ENCODE measurements at regions not wholly inside any gene's neighbourhood (a gene's known extent, or its start where the extent isn't known, plus 50 kb on each side); places are given as distances from the start of the nearest gene placed in this dataset.
A peak's percentile ranks its signal among the peaks of the same experiment; 100 is the strongest.

DNA sequence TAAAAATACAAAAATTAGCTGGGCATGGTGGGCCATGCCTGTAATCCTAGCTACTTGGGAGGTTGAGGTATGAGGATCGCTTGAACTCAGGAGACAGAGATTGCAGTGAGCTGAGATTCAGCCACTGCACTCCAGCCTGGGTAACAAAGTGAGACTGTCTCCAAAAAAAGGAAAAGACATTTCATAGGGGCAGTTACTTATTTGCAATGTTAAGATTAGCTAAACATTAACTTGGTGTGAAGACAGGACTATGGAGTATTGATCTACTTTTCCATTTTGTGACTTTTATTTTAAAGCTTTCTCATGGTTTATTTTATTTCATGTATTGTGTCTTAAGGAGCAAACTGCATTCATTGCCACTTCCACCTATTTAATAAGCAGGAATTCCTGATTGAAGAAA lies 153.0 kb downstream of the UTRN start:
- H4K20me1 ChIP-seq (ENCODE audit: insufficient read depth, low read length), result no peaks in the 10 kb centered on the region
- BruUV-seq (replicated peaks), result no TSS peak
- peaks cover 19% of the 10 kb centered on the region for H3K9me3 ChIP-seq (ENCODE audit: low read length)
- H3K27ac ChIP-seq (ENCODE audit: extremely low read length, insufficient read depth, low read length), result no peak overlapping the region
- POLR2A ChIA-PET, result no interaction called here
- no peaks in the 10 kb centered on the region for H3K27me3 ChIP-seq (ENCODE audit: control insufficient read depth in 1 of 2, insufficient read depth in 2 of 2, low read length in 2 of 2)
- peaks cover 15% of the 10 kb centered on the region for H3K4me1 ChIP-seq (ENCODE audit: insufficient read depth, low read length)
- H3K79me2 ChIP-seq (ENCODE audit: insufficient read depth, low read length), result no peaks in the 10 kb centered on the region
- intact Hi-C loops (cut with micrococcal nuclease; ENCODE audit: unreplicated experiment) (loop anchor here (5.0 kb wide), 1 partner anchor 151 kb away; the partner anchor contains the start of gene UTRN), in situ Hi-C loops (cut with HindIII; ENCODE audit: extremely low pct_ligation_motif_present, low pct_unique_long_range_greater_than_20kb) (no loop called here)
- DNase-seq (ENCODE audit: low spot score), result no peak
- H3K4me3 ChIP-seq (replicated peaks in 1 of 3; ENCODE audit: insufficient read depth in 1 of 3, low read depth in 2 of 3, low read length in 3 of 3), result no peak overlapping the region
- no peak for FAIRE-seq
- CTCF ChIA-PET (ENCODE audit: low intra/inter-chr PET ratio, low total read pairs), result no interaction called here
- 85% methylated on average over 1 of the region's 1 CpG for WGBS (ENCODE audit: low lambda C conversion rate)
- peaks cover 45 to 80% of the 10 kb centered on the region in 2 experiments for H3K36me3 ChIP-seq (replicated peaks in 1 of 2; ENCODE audit: control insufficient read depth in 1 of 2, insufficient read depth in 2 of 2, low read length in 2 of 2)
- TF ChIP-seq KMT2B (CRISPR knock-in tag; IDR thresholded peaks at IDR 0.05) (no peak), KAT8 (CRISPR knock-in tag; IDR thresholded peaks at IDR 0.05) (0 out of 2 replicates have a peak, but pooled peaks have one; percentile 8), ZNF737 (CRISPR knock-in tag; IDR thresholded peaks at IDR 0.05; ENCODE audit: borderline replicate concordance) (0 out of 2 replicates have a peak, but pooled peaks have one; percentile 8), ERF (CRISPR knock-in tag; IDR thresholded peaks at IDR 0.05) (no peak), FOXJ3 (CRISPR knock-in tag; IDR thresholded peaks at IDR 0.05; ENCODE audit: borderline replicate concordance) (no peak), PHF5A (CRISPR knock-in tag; IDR thresholded peaks at IDR 0.05; ENCODE audit: low read depth, unreplicated experiment) (peak; percentile 7)
- TF ChIP-seq, protein P1, sequence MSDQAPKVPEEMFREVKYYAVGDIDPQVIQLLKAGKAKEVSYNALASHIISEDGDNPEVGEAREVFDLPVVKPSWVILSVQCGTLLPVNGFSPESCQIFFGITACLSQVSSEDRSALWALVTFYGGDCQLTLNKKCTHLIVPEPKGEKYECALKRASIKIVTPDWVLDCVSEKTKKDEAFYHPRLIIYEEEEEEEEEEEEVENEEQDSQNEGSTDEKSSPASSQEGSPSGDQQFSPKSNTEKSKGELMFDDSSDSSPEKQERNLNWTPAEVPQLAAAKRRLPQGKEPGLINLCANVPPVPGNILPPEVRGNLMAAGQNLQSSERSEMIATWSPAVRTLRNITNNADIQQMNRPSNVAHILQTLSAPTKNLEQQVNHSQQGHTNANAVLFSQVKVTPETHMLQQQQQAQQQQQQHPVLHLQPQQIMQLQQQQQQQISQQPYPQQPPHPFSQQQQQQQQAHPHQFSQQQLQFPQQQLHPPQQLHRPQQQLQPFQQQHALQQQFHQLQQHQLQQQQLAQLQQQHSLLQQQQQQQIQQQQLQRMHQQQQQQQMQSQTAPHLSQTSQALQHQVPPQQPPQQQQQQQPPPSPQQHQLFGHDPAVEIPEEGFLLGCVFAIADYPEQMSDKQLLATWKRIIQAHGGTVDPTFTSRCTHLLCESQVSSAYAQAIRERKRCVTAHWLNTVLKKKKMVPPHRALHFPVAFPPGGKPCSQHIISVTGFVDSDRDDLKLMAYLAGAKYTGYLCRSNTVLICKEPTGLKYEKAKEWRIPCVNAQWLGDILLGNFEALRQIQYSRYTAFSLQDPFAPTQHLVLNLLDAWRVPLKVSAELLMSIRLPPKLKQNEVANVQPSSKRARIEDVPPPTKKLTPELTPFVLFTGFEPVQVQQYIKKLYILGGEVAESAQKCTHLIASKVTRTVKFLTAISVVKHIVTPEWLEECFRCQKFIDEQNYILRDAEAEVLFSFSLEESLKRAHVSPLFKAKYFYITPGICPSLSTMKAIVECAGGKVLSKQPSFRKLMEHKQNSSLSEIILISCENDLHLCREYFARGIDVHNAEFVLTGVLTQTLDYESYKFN (CRISPR knock-in tag; conservative IDR thresholded peaks at IDR 0.05), result 0 out of 2 replicates have a peak, but pooled peaks have one; percentile 19
- TF ChIP-seq, protein P2, sequence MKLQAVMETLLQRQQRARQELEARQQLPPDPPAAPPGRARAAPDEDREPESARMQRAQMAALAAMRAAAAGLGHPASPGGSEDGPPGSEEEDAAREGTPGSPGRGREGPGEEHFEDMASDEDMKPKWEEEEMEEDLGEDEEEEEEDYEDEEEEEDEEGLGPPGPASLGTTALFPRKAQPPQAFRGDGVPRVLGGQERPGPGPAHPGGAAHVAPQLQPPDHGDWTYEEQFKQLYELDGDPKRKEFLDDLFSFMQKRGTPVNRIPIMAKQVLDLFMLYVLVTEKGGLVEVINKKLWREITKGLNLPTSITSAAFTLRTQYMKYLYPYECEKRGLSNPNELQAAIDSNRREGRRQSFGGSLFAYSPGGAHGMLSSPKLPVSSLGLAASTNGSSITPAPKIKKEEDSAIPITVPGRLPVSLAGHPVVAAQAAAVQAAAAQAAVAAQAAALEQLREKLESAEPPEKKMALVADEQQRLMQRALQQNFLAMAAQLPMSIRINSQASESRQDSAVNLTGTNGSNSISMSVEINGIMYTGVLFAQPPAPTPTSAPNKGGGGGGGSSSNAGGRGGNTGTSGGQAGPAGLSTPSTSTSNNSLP (IDR thresholded peaks at IDR 0.05; ENCODE audit: low read depth, low read length), result 0 out of 2 replicates have a peak, but pooled peaks have one; percentile 9
- TF ChIP-seq, protein P3, sequence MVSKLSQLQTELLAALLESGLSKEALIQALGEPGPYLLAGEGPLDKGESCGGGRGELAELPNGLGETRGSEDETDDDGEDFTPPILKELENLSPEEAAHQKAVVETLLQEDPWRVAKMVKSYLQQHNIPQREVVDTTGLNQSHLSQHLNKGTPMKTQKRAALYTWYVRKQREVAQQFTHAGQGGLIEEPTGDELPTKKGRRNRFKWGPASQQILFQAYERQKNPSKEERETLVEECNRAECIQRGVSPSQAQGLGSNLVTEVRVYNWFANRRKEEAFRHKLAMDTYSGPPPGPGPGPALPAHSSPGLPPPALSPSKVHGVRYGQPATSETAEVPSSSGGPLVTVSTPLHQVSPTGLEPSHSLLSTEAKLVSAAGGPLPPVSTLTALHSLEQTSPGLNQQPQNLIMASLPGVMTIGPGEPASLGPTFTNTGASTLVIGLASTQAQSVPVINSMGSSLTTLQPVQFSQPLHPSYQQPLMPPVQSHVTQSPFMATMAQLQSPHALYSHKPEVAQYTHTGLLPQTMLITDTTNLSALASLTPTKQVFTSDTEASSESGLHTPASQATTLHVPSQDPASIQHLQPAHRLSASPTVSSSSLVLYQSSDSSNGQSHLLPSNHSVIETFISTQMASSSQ (IDR thresholded peaks at IDR 0.05; ENCODE audit: low read depth), result peak; percentile 67; the same call in 1 of the 2 replicates
- TF ChIP-seq, protein P3 (CRISPR knock-in tag; IDR thresholded peaks at IDR 0.05; ENCODE audit: borderline replicate concordance), result no peak
- peak; percentile 65 for ATAC-seq
- H3K4me2 ChIP-seq (ENCODE audit: low read depth, low read length), result no peak overlapping the region
- no peak overlapping the region for H2AFZ ChIP-seq (ENCODE audit: low read length)
- no peak overlapping the region for H3K9ac ChIP-seq (ENCODE audit: insufficient read depth, low read depth, low read length)

All from HepG2 (cell line).